IPS-20b (cell line): ENCODE measurements at regions not wholly inside any gene's neighbourhood (a gene's known extent, or its start where the extent isn't known, plus 50 kb on each side); places are given as distances from the start of the nearest gene placed in this dataset.
A peak's percentile ranks its signal among the peaks of the same experiment; 100 is the strongest.

Experiments
- H3K27ac ChIP-seq: one replicate; pipeline ENCODE4 v1.5.1; 2013; ENCODE audit warnings: low read length
- H3K27me3 ChIP-seq: 2 replicates; pipeline ENCODE4 v1.6.1; 2013; ENCODE audit warnings: mild to moderate bottlenecking, low read length, inconsistent platforms; ENCODE audit not compliant: insufficient read depth
- H3K36me3 ChIP-seq: 2 replicates; pipeline ENCODE4 v1.6.1; 2013; ENCODE audit warnings: low read depth, mild to moderate bottlenecking, inconsistent platforms, low read length, moderate library complexity; ENCODE audit not compliant: insufficient read depth
- H3K4me1 ChIP-seq: 2 replicates; pipeline ENCODE4 v1.6.1; 2013; ENCODE audit warnings: mild to moderate bottlenecking, control low read depth, inconsistent platforms, low read length, moderate library complexity; ENCODE audit not compliant: insufficient read depth
- H3K4me3 ChIP-seq: 2 replicates; pipeline ENCODE4 v1.5.1; 2013; ENCODE audit warnings: mild to moderate bottlenecking, low read length, inconsistent platforms
- H3K9ac ChIP-seq: 2 replicates; pipeline ENCODE4 v1.6.1; 2013; ENCODE audit warnings: low read depth, mild to moderate bottlenecking, inconsistent platforms, low read length, moderate library complexity
- H3K9me3 ChIP-seq: 2 replicates; pipeline ENCODE4 v1.6.1; 2013; ENCODE audit warnings: mild to moderate bottlenecking, low read depth, low read length, inconsistent platforms; ENCODE audit not compliant: insufficient read depth

DNA sequence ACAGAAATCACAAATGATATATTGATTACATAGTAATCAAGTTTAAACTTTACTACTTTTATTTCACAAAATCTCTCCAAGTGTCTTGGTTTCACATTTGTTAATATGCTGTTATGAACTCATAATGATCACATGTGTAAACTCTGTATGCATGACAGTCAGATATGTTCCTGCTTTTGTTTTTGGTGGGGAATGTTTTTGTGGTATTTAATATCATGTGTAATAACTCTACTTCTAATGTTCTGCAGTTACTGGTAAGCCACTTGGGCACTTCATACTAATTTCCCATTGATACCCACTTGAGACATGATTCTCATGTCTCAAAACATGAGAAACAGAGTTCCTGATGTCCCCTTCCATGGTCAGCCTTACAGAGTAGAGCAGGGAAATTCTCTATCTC lies 109.1 kb upstream of the INHBA start:
- Histone ChIP-seq H3K9ac (no peak overlapping the region), H3K4me1 (peaks cover 23% of the 10 kb centered on the region; the same call in 1 of the 2 replicates), H3K27ac (no peak overlapping the region), H3K27me3 (no peaks in the 10 kb centered on the region), H3K9me3 (peaks cover 4% of the 10 kb centered on the region; the same call in 1 of the 2 replicates), H3K36me3 (no peaks in the 10 kb centered on the region), H3K4me3 (no peak overlapping the region)

DNA sequence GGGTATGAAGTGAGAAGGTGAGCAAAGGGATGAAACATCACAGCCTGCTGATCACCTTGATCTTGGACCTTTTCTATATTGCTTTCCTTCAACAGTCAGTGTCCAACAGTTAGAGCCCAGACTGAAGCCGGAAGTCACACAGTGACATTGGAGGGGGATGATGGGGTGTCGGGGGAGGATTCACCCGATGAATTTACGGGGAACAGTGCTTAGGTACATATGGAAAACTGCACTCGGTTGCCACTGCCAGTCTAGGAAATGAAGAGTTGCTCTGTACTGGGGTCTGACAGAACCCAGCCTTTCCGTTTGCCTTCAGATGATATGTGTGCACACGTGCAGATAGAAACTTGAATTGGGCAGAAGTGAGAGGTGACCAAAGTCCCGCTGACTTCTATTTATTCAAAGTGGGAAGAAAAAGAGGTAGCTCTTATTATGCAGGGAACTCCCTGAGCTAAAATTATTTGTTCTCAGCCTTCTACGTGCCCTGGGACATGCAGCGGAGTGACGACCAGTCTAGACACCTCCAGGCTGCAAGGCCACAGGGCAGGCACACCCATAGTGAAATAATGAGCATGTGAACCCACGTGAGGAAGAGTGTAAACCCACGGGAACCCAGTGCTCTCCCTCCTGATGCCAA lies 107.2 kb upstream of the INHBA start:
- Histone ChIP-seq H3K27me3 (no peaks in the 10 kb centered on the region), H3K9me3 (peaks cover 4% of the 10 kb centered on the region; the same call in 1 of the 2 replicates), H3K27ac (no peak overlapping the region), H3K9ac (no peak overlapping the region), H3K36me3 (no peaks in the 10 kb centered on the region), H3K4me3 (no peak overlapping the region), H3K4me1 (peaks cover 23% of the 10 kb centered on the region; the same call in 1 of the 2 replicates)

DNA sequence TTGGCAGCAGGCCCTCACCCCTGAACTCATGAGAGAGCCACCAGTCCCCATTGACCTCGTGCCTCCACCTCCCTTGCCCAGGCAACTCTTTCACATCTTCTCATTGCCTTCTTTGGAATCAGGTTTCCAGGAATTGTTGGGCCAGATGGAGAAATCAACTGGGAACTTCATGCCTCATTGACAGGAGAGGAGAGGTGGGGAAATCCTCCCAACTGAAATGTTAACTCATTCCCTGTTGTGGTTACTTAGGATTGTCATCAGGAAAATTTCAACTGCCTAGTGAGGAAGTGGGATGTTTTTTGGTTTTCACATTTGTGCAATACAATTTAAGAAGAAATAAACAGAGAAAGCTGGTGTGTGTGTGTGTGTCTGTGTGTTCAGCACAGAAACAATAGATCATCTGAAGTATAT lies 106.6 kb upstream of the INHBA start:
- Histone ChIP-seq H3K4me1 (peaks cover 23% of the 10 kb centered on the region; the same call in 1 of the 2 replicates), H3K9ac (no peak overlapping the region), H3K27ac (no peak overlapping the region), H3K36me3 (no peaks in the 10 kb centered on the region), H3K27me3 (no peaks in the 10 kb centered on the region), H3K9me3 (peaks cover 4% of the 10 kb centered on the region; the same call in 1 of the 2 replicates), H3K4me3 (no peak overlapping the region)

DNA sequence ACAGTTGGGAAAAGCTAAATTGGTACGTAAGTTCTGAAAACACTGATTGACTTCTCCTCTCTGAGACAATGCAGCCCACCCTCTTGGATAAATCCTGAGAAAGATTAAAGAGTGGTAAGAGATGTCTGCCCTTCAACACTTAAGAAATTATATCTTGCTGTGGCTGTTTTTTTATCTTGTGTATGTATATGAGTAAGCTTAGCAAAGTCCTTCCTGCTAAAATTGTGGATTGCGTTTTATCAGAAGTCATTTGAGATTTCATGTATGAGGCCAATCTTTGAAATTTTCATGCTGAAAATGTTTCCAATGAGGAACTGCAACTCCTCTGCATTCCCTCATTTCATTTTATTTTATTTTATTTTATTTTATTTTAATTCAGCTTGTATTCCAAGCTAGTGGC lies 106.2 kb upstream of the INHBA start:
- Histone ChIP-seq H3K27me3 (no peaks in the 10 kb centered on the region), H3K9me3 (peaks cover 4% of the 10 kb centered on the region; the same call in 1 of the 2 replicates), H3K4me3 (peak overlapping the region; percentile 22; the same call in 1 of the 2 replicates), H3K36me3 (no peaks in the 10 kb centered on the region), H3K4me1 (peaks cover 23% of the 10 kb centered on the region; the same call in 1 of the 2 replicates), H3K27ac (peak overlapping the region; percentile 11), H3K9ac (0 out of 2 replicates have a peak overlapping the region, but pooled peaks have one; percentile 0)

DNA sequence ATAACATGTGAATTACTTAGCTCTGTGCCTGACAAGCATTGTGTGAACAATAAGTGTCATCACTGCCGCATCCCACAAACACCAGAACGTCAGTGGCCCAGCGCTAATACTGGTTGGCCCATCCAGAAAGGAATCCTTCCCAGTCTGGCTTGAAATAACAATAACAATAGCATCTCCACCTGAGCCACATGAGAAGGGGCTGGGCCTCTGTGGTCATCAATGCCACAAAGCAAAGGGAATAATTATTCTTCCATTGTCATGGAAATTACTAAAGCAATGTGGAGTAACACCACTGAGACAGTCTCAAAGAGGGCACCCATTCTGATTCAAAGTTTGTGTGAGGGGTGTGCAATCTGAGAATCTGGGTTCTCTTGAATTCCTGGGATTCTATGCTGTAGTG lies 105.7 kb upstream of the INHBA start:
- Histone ChIP-seq H3K4me1 (peaks cover 21% of the 10 kb centered on the region; the same call in 1 of the 2 replicates), H3K27ac (peak overlapping the region; percentile 11), H3K4me3 (peak overlapping the region; percentile 22; the same call in 1 of the 2 replicates), H3K9me3 (peaks cover 4% of the 10 kb centered on the region; the same call in 1 of the 2 replicates), H3K36me3 (no peaks in the 10 kb centered on the region), H3K9ac (peak overlapping the region; percentile 17; the same call in 1 of the 2 replicates), H3K27me3 (no peaks in the 10 kb centered on the region)

DNA sequence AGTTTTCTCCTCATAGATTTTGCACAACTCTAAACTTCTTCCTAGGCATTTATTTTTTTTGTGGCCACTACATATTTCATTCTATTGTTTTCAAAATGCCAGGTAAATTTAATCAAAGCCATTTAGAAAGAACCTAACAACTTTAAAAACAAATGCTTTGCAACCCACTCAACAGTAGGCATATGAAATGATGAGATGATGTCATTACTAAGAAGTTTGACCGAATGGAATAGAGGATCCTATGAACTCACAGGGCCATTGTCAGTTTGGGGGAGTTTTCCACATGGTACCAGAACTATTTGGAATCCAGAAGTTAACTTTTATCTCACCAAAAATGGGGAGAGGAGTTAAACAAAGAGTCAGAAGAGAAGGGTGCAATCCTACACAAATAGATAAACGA lies 100.7 kb upstream of the INHBA start:
- Histone ChIP-seq H3K9ac (no peak overlapping the region), H3K9me3 (no peaks in the 10 kb centered on the region), H3K4me1 (peaks cover 8% of the 10 kb centered on the region; the same call in 1 of the 2 replicates), H3K27ac (no peak overlapping the region), H3K27me3 (no peaks in the 10 kb centered on the region), H3K4me3 (no peak overlapping the region), H3K36me3 (no peaks in the 10 kb centered on the region)

DNA sequence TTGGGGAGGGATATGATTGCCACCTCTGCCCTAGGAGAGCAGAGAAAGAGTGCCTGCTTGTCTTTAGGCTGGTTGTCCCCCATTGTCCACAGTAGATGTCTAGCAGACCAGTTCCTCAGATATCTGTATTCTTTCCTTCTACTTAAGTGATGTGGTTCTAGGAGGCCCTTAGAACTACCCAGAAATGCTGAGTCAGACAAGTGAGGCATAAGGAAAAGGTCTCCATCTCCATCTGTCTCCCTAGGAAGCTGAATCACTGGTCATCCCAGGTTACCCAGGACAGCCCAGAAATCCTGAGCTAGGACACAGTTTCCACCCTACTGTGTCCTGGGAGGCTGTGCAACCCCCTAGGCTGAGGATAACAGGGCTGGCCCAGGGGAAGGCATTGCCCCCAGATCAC lies 93.4 kb upstream of the INHBA start:
- Histone ChIP-seq H3K9me3 (no peaks in the 10 kb centered on the region), H3K36me3 (no peaks in the 10 kb centered on the region), H3K9ac (no peak overlapping the region), H3K27ac (no peak overlapping the region), H3K27me3 (no peaks in the 10 kb centered on the region), H3K4me3 (no peak overlapping the region), H3K4me1 (no peaks in the 10 kb centered on the region)

DNA sequence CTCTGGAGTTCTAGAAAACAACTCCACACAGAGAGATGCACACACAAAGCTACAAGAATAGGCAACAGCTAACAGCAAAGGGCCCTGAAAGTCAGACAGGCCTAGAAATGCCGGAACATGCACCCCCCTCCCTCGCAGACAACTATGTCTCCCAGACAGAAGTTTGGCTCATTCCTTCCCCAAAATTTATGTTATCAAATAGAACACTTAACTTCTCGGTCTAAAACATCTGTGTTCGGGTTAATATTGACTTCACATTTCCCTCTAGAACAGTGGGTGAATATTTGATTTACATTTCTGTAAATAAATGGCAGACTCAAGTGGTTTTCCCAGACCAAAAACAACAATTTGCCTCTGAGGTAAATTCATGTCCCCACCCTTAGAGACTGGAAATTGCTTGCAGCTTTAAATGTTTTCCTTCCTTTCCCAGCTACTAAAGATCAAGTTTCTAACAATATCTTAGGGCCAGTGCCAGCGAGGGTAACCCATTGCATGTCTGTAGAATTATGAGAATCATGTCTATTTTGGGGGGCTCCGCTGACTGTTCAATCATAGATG lies 92.5 kb upstream of the INHBA start:
- Histone ChIP-seq H3K36me3 (no peaks in the 10 kb centered on the region), H3K27ac (no peak overlapping the region), H3K4me3 (no peak overlapping the region), H3K4me1 (no peaks in the 10 kb centered on the region), H3K9me3 (no peaks in the 10 kb centered on the region), H3K9ac (no peak overlapping the region), H3K27me3 (no peaks in the 10 kb centered on the region)

DNA sequence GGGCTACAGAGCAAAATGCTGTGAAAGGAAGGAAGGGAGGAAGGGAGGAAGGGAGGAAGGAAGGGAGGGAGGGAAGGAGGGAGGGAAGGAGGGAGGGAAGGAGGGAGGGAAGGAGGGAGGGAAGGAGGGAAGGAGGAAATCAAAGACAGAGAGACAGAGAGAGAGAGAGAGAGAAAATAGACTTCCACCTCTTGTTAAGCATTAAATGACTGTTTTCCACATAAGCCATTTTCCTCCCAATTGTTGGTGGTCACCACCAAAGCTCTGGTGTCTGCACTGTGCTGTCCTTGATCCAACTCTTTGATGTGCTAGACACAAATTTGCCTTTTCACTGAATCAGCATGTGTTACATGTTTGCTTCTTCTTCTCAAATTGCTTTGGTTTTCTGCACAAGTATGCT lies 90.7 kb upstream of the INHBA start:
- Histone ChIP-seq H3K9me3 (no peaks in the 10 kb centered on the region), H3K36me3 (no peaks in the 10 kb centered on the region), H3K27ac (no peak overlapping the region), H3K27me3 (no peaks in the 10 kb centered on the region), H3K9ac (no peak overlapping the region), H3K4me1 (no peaks in the 10 kb centered on the region), H3K4me3 (no peak overlapping the region)

DNA sequence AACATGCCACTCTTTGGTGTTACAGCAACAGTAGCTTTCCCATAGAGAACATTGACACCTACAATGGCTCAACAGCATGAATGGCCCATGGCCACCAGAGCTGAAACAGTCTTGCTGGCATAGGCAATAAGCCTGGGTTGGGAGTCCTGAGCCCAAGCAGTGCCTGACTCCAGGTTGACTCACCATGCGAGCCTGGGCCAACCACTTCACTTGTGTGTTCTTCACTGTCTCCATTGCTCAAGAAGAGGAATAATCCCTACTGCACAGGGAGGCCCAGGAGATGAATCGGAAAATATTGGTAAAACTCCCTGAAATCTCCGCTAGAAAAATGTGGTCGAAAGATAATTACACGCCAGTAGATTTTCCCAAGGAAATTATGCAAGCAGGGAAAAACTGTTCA lies 89.2 kb upstream of the INHBA start:
- H3K27ac ChIP-seq, result no peak overlapping the region
- no peaks in the 10 kb centered on the region for H3K36me3 ChIP-seq
- H3K4me1 ChIP-seq, result no peaks in the 10 kb centered on the region
- H3K9ac ChIP-seq, result no peak overlapping the region
- H3K9me3 ChIP-seq, result no peaks in the 10 kb centered on the region
- no peaks in the 10 kb centered on the region for H3K27me3 ChIP-seq
- no peak overlapping the region for H3K4me3 ChIP-seq

DNA sequence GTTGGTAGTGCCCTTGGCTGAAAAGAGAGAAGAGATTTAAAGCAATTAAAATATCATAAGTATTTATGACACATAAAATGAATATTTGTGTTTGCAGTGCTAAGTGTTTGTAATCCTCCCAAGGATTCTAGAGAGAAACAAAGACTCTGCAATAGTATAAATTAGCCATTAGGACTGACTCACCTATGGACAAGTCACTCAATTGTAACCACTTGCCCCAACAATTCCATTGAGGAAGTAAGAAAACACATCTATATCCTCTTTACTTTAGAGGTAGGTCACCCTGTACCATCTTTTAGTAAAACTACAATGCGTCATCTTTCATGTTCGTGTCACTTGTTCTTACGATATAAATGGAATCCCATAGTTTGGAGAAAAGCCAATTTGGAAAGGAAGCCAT lies 85.7 kb upstream of the INHBA start:
- Histone ChIP-seq H3K4me1 (no peaks in the 10 kb centered on the region), H3K9ac (no peak overlapping the region), H3K9me3 (no peaks in the 10 kb centered on the region), H3K4me3 (no peak overlapping the region), H3K36me3 (no peaks in the 10 kb centered on the region), H3K27me3 (no peaks in the 10 kb centered on the region), H3K27ac (no peak overlapping the region)

DNA sequence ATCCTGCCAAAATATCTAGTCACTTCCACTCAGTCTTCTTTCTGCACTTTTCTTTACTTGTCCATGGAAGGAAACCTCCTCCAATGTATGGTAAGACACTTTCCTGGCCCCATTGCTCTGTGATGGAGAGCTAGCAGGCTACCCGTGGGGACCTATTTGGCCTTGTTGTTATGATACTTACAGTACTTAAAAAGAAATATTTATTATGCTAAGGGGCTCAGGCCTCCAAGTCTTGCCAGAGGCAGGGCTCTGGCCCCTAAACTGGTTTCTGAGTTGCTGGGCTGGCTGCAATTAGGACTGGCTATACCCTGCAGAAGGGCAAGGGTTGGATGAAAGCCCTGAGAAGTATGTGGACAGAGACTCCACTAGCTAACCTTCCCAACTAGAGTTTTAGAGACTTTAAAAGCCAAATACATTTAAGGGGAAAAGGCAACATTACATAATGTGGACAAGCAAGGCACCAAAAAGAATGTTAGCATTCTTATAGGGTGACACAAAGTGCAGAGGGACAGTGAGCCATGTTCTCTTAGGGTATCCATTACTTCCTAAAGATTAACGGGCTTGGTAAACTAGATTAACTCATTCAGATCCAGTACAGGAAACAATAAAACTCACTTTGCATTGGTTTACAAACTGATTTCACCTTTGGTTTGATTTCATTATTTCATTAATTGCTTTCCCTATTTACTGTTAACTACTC lies 84.9 kb upstream of the INHBA start:
- H3K36me3 ChIP-seq, result no peaks in the 10 kb centered on the region
- no peaks in the 10 kb centered on the region for H3K4me1 ChIP-seq
- no peak overlapping the region for H3K27ac ChIP-seq
- no peak overlapping the region for H3K9ac ChIP-seq
- H3K9me3 ChIP-seq, result no peaks in the 10 kb centered on the region
- no peaks in the 10 kb centered on the region for H3K27me3 ChIP-seq
- no peak overlapping the region for H3K4me3 ChIP-seq
